ENCODE measurements at regions not wholly inside any gene's neighbourhood (a gene's known extent, or its start where the extent isn't known, plus 50 kb on each side); places are given as distances from the start of the nearest gene placed in this dataset.

- TF ChIP-seq CTCF (IDR thresholded peaks at IDR 0.05) (no peak), ZFX (IDR thresholded peaks at IDR 0.05; ENCODE audit: borderline replicate concordance) (no peak)
Measured at GRCh38 chr4:43133566-43133965, 241.1 kb downstream of the GRXCR1 start.

Data from 22Rv1 (cell line).